Muscle layer of colon (tissue), 2 donors: ENCODE measurements at regions not wholly inside any gene's neighbourhood (a gene's known extent, or its start where the extent isn't known, plus 50 kb on each side); places are given as distances from the start of the nearest gene placed in this dataset.

ENCODE experiments used
- H3K27ac ChIP-seq: one replicate; pipeline ENCODE4 v1.7.0; 2013; ENCODE audit warnings: low read depth, mild to moderate bottlenecking, low read length, moderate library complexity
- H3K27me3 ChIP-seq, 2 donors: one replicate each; pipeline ENCODE4 v1.7.0; 2013; ENCODE audit warnings: low read length in 2 of 2, mild to moderate bottlenecking in 2 of 2; ENCODE audit not compliant: insufficient read depth in 2 of 2, control insufficient read depth in 1 of 2
- H3K36me3 ChIP-seq: one replicate; pipeline ENCODE4 v1.7.0; 2013; ENCODE audit warnings: mild to moderate bottlenecking, low read length; ENCODE audit not compliant: insufficient read depth
- H3K4me1 ChIP-seq: one replicate; pipeline ENCODE4 v1.7.0; 2013; ENCODE audit warnings: mild to moderate bottlenecking, low read length; ENCODE audit not compliant: insufficient read depth
- H3K4me3 ChIP-seq, 2 donors: one replicate each; pipeline ENCODE4 v1.7.0; 2013; ENCODE audit warnings: low read length in 2 of 2, low read depth in 1 of 2, mild to moderate bottlenecking in 1 of 2, moderate library complexity in 1 of 2
- H3K9ac ChIP-seq: one replicate; pipeline ENCODE4 v1.7.0; 2013; ENCODE audit warnings: low read length
- H3K9me3 ChIP-seq: one replicate; pipeline ENCODE4 v1.7.0; 2013; ENCODE audit warnings: mild to moderate bottlenecking, low read length
- donor health status: abdominal sarcoma.
- donor health status: Adenocarcinoma of cecum.

GRCh38 chr7:69019437-69019836, 578.8 kb upstream of the AUTS2 start:
- peaks cover 4% of the 10 kb centered on the region for H3K9me3 ChIP-seq
- no peak overlapping the region for H3K27ac ChIP-seq
- no peak overlapping the region for H3K9ac ChIP-seq
- no peaks in the 10 kb centered on the region for H3K36me3 ChIP-seq
- no peaks in the 10 kb centered on the region for H3K27me3 ChIP-seq
- no peaks in the 10 kb centered on the region for H3K4me1 ChIP-seq
- no peak overlapping the region for H3K4me3 ChIP-seq

- Histone ChIP-seq H3K9me3 (peaks cover 4% of the 10 kb centered on the region), H3K4me1 (no peaks in the 10 kb centered on the region), H3K27me3 (no peaks in the 10 kb centered on the region)
These were observed 577.7 kb upstream of the AUTS2 start for GRCh38 chr7:69020536-69020935.

GRCh38 chr7:69025249-69025648, 573.0 kb upstream of the AUTS2 start:
- Histone ChIP-seq H3K4me1 (no peaks in the 10 kb centered on the region), H3K36me3 (no peaks in the 10 kb centered on the region), H3K27ac (no peak overlapping the region), H3K4me3 (no peak overlapping the region), H3K27me3 (no peaks in the 10 kb centered on the region), H3K9ac (no peak overlapping the region), H3K9me3 (no peaks in the 10 kb centered on the region)

More at GRCh38 chr7:69020536-69020935, 577.7 kb upstream of the AUTS2 start:
- no peak overlapping the region for H3K4me3 ChIP-seq
- no peaks in the 10 kb centered on the region for H3K36me3 ChIP-seq
- H3K9ac ChIP-seq, result no peak overlapping the region
- H3K27ac ChIP-seq, result no peak overlapping the region

GRCh38 chr7:69032848-69033247, 565.4 kb upstream of the AUTS2 start:
- no peaks in the 10 kb centered on the region for H3K36me3 ChIP-seq
- no peaks in the 10 kb centered on the region for H3K27me3 ChIP-seq
- H3K4me3 ChIP-seq, result no peak overlapping the region
- H3K4me1 ChIP-seq, result no peaks in the 10 kb centered on the region
- no peaks in the 10 kb centered on the region for H3K9me3 ChIP-seq
- no peak overlapping the region for H3K9ac ChIP-seq
- no peak overlapping the region for H3K27ac ChIP-seq

- Histone ChIP-seq H3K9ac (no peak overlapping the region), H3K36me3 (no peaks in the 10 kb centered on the region), H3K27ac (no peak overlapping the region), H3K4me1 (no peaks in the 10 kb centered on the region), H3K9me3 (no peaks in the 10 kb centered on the region), H3K27me3 (no peaks in the 10 kb centered on the region), H3K4me3 (no peak overlapping the region)
These were observed 562.4 kb upstream of the AUTS2 start for GRCh38 chr7:69035826-69036225.

- Histone ChIP-seq H3K27me3 (no peaks in the 10 kb centered on the region), H3K9me3 (no peaks in the 10 kb centered on the region), H3K4me3 (no peak overlapping the region), H3K27ac (no peak overlapping the region), H3K9ac (no peak overlapping the region), H3K36me3 (no peaks in the 10 kb centered on the region), H3K4me1 (no peaks in the 10 kb centered on the region)
These were observed 562.0 kb upstream of the AUTS2 start for GRCh38 chr7:69036301-69036700.

- Histone ChIP-seq H3K27ac (no peak overlapping the region), H3K4me3 (no peak overlapping the region), H3K9me3 (peaks cover 5% of the 10 kb centered on the region), H3K9ac (no peak overlapping the region), H3K36me3 (no peaks in the 10 kb centered on the region), H3K27me3 (no peaks in the 10 kb centered on the region), H3K4me1 (no peaks in the 10 kb centered on the region)
These were observed 559.4 kb upstream of the AUTS2 start for GRCh38 chr7:69038915-69039314.

GRCh38 chr7:69042138-69042537, 556.1 kb upstream of the AUTS2 start:
- Histone ChIP-seq H3K27ac (no peak overlapping the region), H3K4me1 (no peaks in the 10 kb centered on the region), H3K27me3 (no peaks in the 10 kb centered on the region), H3K9me3 (peaks cover 5% of the 10 kb centered on the region), H3K36me3 (no peaks in the 10 kb centered on the region), H3K4me3 (no peak overlapping the region), H3K9ac (no peak overlapping the region)

- H3K27me3 ChIP-seq, result no peaks in the 10 kb centered on the region
- H3K36me3 ChIP-seq, result no peaks in the 10 kb centered on the region
- H3K4me1 ChIP-seq, result no peaks in the 10 kb centered on the region
- H3K9ac ChIP-seq, result no peak overlapping the region
- H3K4me3 ChIP-seq, result no peak overlapping the region
- H3K9me3 ChIP-seq, result peaks cover 2% of the 10 kb centered on the region
- no peak overlapping the region for H3K27ac ChIP-seq
These were observed 551.0 kb upstream of the AUTS2 start for GRCh38 chr7:69047151-69047754.

- H3K9ac ChIP-seq, result no peak overlapping the region
- H3K27ac ChIP-seq, result no peak overlapping the region
- H3K27me3 ChIP-seq, result no peaks in the 10 kb centered on the region
- no peaks in the 10 kb centered on the region for H3K4me1 ChIP-seq
- no peaks in the 10 kb centered on the region for H3K9me3 ChIP-seq
- no peak overlapping the region for H3K4me3 ChIP-seq
- H3K36me3 ChIP-seq, result no peaks in the 10 kb centered on the region
These were observed 548.9 kb upstream of the AUTS2 start for GRCh38 chr7:69049326-69049725.

- no peak overlapping the region for H3K9ac ChIP-seq
- H3K4me3 ChIP-seq, result no peak overlapping the region
These were observed 545.8 kb upstream of the AUTS2 start for GRCh38 chr7:69052447-69052846.

GRCh38 chr7:69060516-69060915, 537.8 kb upstream of the AUTS2 start:
- Histone ChIP-seq H3K27me3 (no peaks in the 10 kb centered on the region), H3K36me3 (no peaks in the 10 kb centered on the region), H3K4me3 (no peak overlapping the region)

More at GRCh38 chr7:69052447-69052846, 545.8 kb upstream of the AUTS2 start:
- H3K4me1 ChIP-seq, result no peaks in the 10 kb centered on the region
- H3K27ac ChIP-seq, result no peak overlapping the region
- H3K9me3 ChIP-seq, result no peaks in the 10 kb centered on the region
- H3K36me3 ChIP-seq, result no peaks in the 10 kb centered on the region
- H3K27me3 ChIP-seq, result no peaks in the 10 kb centered on the region

More at GRCh38 chr7:69060516-69060915, 537.8 kb upstream of the AUTS2 start:
- H3K27ac ChIP-seq, result no peak overlapping the region
- H3K4me1 ChIP-seq, result no peaks in the 10 kb centered on the region
- no peaks in the 10 kb centered on the region for H3K9me3 ChIP-seq
- no peak overlapping the region for H3K9ac ChIP-seq
